ENCODE measurements at regions not wholly inside any gene's neighbourhood (a gene's known extent, or its start where the extent isn't known, plus 50 kb on each side); places are given as distances from the start of the nearest gene placed in this dataset.

GRCh38 chr10:60719721-60720120, 58.6 kb upstream of the CDK1 start:
- H3K4me2 ChIP-seq: no peak overlapping the region
- H3K27me3 ChIP-seq (ENCODE audit: insufficient read depth, low read depth): no peaks in the 10 kb centered on the region
- H4K20me1 ChIP-seq (ENCODE audit: insufficient read depth): no peaks in the 10 kb centered on the region
- H3K4me3 ChIP-seq: no peak overlapping the region
- no peak overlapping the region for H3K27ac ChIP-seq
- no peak overlapping the region for H2AFZ ChIP-seq
- ChIA-PET CTCF (interaction anchor here (0.5 kb wide), 1 partner anchor 1255 kb away, joined by 3 read pairs; no protein-coding TSS in a partner anchor), POLR2A (ENCODE audit: unreplicated experiment) (no interaction called here)
- no peaks in the 10 kb centered on the region for H3F3A ChIP-seq (ENCODE audit: insufficient read depth, low read depth)
- H3K79me2 ChIP-seq (ENCODE audit: low read depth): no peaks in the 10 kb centered on the region
- DNase-seq: no peak
- intact Hi-C loops (cut with micrococcal nuclease; ENCODE audit: unreplicated experiment): no loop called here
- H3K4me1 ChIP-seq (replicated peaks; ENCODE audit: insufficient read depth): no peaks in the 10 kb centered on the region
- TF ChIP-seq EZH2 (IDR thresholded peaks at IDR 0.05; ENCODE audit: low read depth) (no peak), CTCF (conservative IDR thresholded peaks at IDR 0.05) (no peak)
- no TSS peak for BruUV-seq (replicated peaks)
- no peaks in the 10 kb centered on the region for H3K9me2 ChIP-seq (ENCODE audit: insufficient read depth)
- H3K36me3 ChIP-seq (ENCODE audit: low read depth): no peaks in the 10 kb centered on the region
- H3K9me3 ChIP-seq (ENCODE audit: insufficient read depth, low read depth): no peaks in the 10 kb centered on the region

GRCh38 chr10:60718886-60719285, 59.4 kb upstream of the CDK1 start:
- ChIA-PET CTCF (no interaction called here), POLR2A (ENCODE audit: unreplicated experiment) (no interaction called here)
- Histone ChIP-seq H3K27ac (no peak overlapping the region), H3K4me3 (no peak overlapping the region), H3K79me2 (ENCODE audit: low read depth) (no peaks in the 10 kb centered on the region), H3F3A (ENCODE audit: insufficient read depth, low read depth) (no peaks in the 10 kb centered on the region), H3K4me1 (replicated peaks; ENCODE audit: insufficient read depth) (no peaks in the 10 kb centered on the region), H3K36me3 (ENCODE audit: low read depth) (no peaks in the 10 kb centered on the region), H3K4me2 (no peak overlapping the region), H3K27me3 (ENCODE audit: insufficient read depth, low read depth) (no peaks in the 10 kb centered on the region), H4K20me1 (ENCODE audit: insufficient read depth) (no peaks in the 10 kb centered on the region), H2AFZ (no peak overlapping the region), H3K9me2 (ENCODE audit: insufficient read depth) (no peaks in the 10 kb centered on the region), H3K9me3 (ENCODE audit: insufficient read depth, low read depth) (no peaks in the 10 kb centered on the region)
- intact Hi-C loops (cut with micrococcal nuclease; ENCODE audit: unreplicated experiment): no loop called here
- no TSS peak for BruUV-seq (replicated peaks)
- no peak for TF ChIP-seq EZH2 (IDR thresholded peaks at IDR 0.05; ENCODE audit: low read depth)
- no peak for TF ChIP-seq CTCF (conservative IDR thresholded peaks at IDR 0.05)
- no peak for DNase-seq

- H3K36me3 ChIP-seq (ENCODE audit: low read depth): no peaks in the 10 kb centered on the region
- CTCF ChIA-PET: no interaction called here
Measured at GRCh38 chr10:60717852-60718251, 60.4 kb upstream of the CDK1 start.

More at GRCh38 chr10:60717852-60718251, 60.4 kb upstream of the CDK1 start:
- TF ChIP-seq EZH2 (IDR thresholded peaks at IDR 0.05; ENCODE audit: low read depth): no peak
- TF ChIP-seq CTCF (conservative IDR thresholded peaks at IDR 0.05): no peak
- H3K9me2 ChIP-seq (ENCODE audit: insufficient read depth): no peaks in the 10 kb centered on the region
- POLR2A ChIA-PET (ENCODE audit: unreplicated experiment): no interaction called here
- no peak for DNase-seq
- intact Hi-C loops (cut with micrococcal nuclease; ENCODE audit: unreplicated experiment): no loop called here
- H3K4me1 ChIP-seq (replicated peaks; ENCODE audit: insufficient read depth): no peaks in the 10 kb centered on the region
- no peak overlapping the region for H2AFZ ChIP-seq
- H3K27me3 ChIP-seq (ENCODE audit: insufficient read depth, low read depth): no peaks in the 10 kb centered on the region
- no peak overlapping the region for H3K27ac ChIP-seq
- no TSS peak for BruUV-seq (replicated peaks)
- no peaks in the 10 kb centered on the region for H3F3A ChIP-seq (ENCODE audit: insufficient read depth, low read depth)
- H3K4me2 ChIP-seq: no peak overlapping the region
- H3K4me3 ChIP-seq: no peak overlapping the region
- H3K9me3 ChIP-seq (ENCODE audit: insufficient read depth, low read depth): no peaks in the 10 kb centered on the region
- no peaks in the 10 kb centered on the region for H4K20me1 ChIP-seq (ENCODE audit: insufficient read depth)
- no peaks in the 10 kb centered on the region; the same call in 1 of the 2 replicates for H3K79me2 ChIP-seq (ENCODE audit: low read depth)

Measured in PC-9 (cell line).